ENCODE measurements at regions not wholly inside any gene's neighbourhood (a gene's known extent, or its start where the extent isn't known, plus 50 kb on each side); places are given as distances from the start of the nearest gene placed in this dataset.

- no peak for FAIRE-seq
- DNase-seq (ENCODE audit: low read depth, low spot score): no peak
- Histone ChIP-seq H3K4me3 (replicated peaks in 1 of 3; ENCODE audit: insufficient read depth in 1 of 3, low read depth in 1 of 3, low read length in 3 of 3) (no peak overlapping the region), H3K27ac (ENCODE audit: insufficient read depth, low read depth, low read length) (no peak overlapping the region), H3K9ac (replicated peaks; ENCODE audit: extremely low read depth, insufficient read depth, low read length) (no peak overlapping the region), H2AFZ (ENCODE audit: low read depth, low read length) (no peak overlapping the region), H4K20me1 (replicated peaks; ENCODE audit: control insufficient read depth, extremely low read depth, insufficient read depth, low read length) (no peaks in the 10 kb centered on the region), H3K4me2 (ENCODE audit: insufficient read depth, low read length) (no peak overlapping the region), H3K9me1 (replicated peaks; ENCODE audit: control insufficient read depth, extremely low read depth, insufficient read depth, low read length) (no peaks in the 10 kb centered on the region), H3K4me1 (ENCODE audit: control insufficient read depth, extremely low read depth, insufficient read depth, low read length) (no peaks in the 10 kb centered on the region), H3K79me2 (ENCODE audit: control insufficient read depth, insufficient read depth, low read length) (no peaks in the 10 kb centered on the region), H3K9me3 (replicated peaks; ENCODE audit: control insufficient read depth, insufficient read depth, low read length) (no peaks in the 10 kb centered on the region), H3K36me3 (ENCODE audit: control insufficient read depth in 2 of 2, extremely low read depth in 1 of 2, insufficient read depth in 2 of 2, low read length in 2 of 2) (no peaks in the 10 kb centered on the region), H3K27me3 (ENCODE audit: control insufficient read depth in 2 of 2, insufficient read depth in 2 of 2, low read length in 2 of 2) (peaks cover 8 to 13% of the 10 kb centered on the region in 2 experiments)
- no peak for TF ChIP-seq CTCF (IDR thresholded peaks at IDR 0.05; ENCODE audit: extremely low read depth in 1 of 2, insufficient read depth in 1 of 2, low read depth in 1 of 2, low read length in 2 of 2)
- no peak for TF ChIP-seq GATA2 (IDR thresholded peaks at IDR 0.05; ENCODE audit: insufficient read depth, insufficient read length, low read depth, low read length)
- TF ChIP-seq JUN (IDR thresholded peaks at IDR 0.05; ENCODE audit: borderline replicate concordance, insufficient read depth, insufficient read length, low read depth): no peak
- TF ChIP-seq FOS (IDR thresholded peaks at IDR 0.05; ENCODE audit: borderline replicate concordance, insufficient read depth, low read length): no peak
- no peak for TF ChIP-seq EZH2 (IDR thresholded peaks at IDR 0.05; ENCODE audit: borderline replicate concordance, low read depth, low read length, severe bottlenecking)
- TF ChIP-seq MYC (IDR thresholded peaks at IDR 0.05; ENCODE audit: low read depth, low read length): no peak
- no peak for TF ChIP-seq POLR2AphosphoS5 (IDR thresholded peaks at IDR 0.05; ENCODE audit: insufficient read depth, low read depth, low read length)
- no peak for TF ChIP-seq MAX (IDR thresholded peaks at IDR 0.05; ENCODE audit: insufficient read depth, insufficient read length)
- TF ChIP-seq POLR2A (IDR thresholded peaks at IDR 0.05; ENCODE audit: low read depth, low read length): no peak
- ChIA-PET CTCF (no interaction called here), POLR2A (no interaction called here)
- dilution Hi-C loops (cut with MboI; ENCODE audit: extremely low pct_ligation_motif_present, low sequenced_read_pairs) (no loop called here), intact Hi-C loops (cut with micrococcal nuclease) (no loop called here)
- no TSS peak for BruUV-seq (replicated peaks)
Observed at GRCh38 chr4:138659812-138660316, 355.7 kb upstream of the NOCT start.
